ENCODE measurements at regions not wholly inside any gene's neighbourhood (a gene's known extent, or its start where the extent isn't known, plus 50 kb on each side); places are given as distances from the start of the nearest gene placed in this dataset.

GRCh38 chr14:85002846-85003245 lies 527.1 kb upstream of the FLRT2 start:
- TF ChIP-seq, protein P1, sequence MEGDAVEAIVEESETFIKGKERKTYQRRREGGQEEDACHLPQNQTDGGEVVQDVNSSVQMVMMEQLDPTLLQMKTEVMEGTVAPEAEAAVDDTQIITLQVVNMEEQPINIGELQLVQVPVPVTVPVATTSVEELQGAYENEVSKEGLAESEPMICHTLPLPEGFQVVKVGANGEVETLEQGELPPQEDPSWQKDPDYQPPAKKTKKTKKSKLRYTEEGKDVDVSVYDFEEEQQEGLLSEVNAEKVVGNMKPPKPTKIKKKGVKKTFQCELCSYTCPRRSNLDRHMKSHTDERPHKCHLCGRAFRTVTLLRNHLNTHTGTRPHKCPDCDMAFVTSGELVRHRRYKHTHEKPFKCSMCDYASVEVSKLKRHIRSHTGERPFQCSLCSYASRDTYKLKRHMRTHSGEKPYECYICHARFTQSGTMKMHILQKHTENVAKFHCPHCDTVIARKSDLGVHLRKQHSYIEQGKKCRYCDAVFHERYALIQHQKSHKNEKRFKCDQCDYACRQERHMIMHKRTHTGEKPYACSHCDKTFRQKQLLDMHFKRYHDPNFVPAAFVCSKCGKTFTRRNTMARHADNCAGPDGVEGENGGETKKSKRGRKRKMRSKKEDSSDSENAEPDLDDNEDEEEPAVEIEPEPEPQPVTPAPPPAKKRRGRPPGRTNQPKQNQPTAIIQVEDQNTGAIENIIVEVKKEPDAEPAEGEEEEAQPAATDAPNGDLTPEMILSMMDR (IDR thresholded peaks at IDR 0.05; ENCODE audit: borderline replicate concordance, extremely low read depth, low read length, poor library complexity, severe bottlenecking), result no peak
- no peak for TF ChIP-seq EZH2 (IDR thresholded peaks at IDR 0.05; ENCODE audit: borderline replicate concordance, low read depth, low read length, severe bottlenecking)

Measured in DND-41 (cell line).